ENCODE measurements at regions not wholly inside any gene's neighbourhood (a gene's known extent, or its start where the extent isn't known, plus 50 kb on each side); places are given as distances from the start of the nearest gene placed in this dataset.

DNA sequence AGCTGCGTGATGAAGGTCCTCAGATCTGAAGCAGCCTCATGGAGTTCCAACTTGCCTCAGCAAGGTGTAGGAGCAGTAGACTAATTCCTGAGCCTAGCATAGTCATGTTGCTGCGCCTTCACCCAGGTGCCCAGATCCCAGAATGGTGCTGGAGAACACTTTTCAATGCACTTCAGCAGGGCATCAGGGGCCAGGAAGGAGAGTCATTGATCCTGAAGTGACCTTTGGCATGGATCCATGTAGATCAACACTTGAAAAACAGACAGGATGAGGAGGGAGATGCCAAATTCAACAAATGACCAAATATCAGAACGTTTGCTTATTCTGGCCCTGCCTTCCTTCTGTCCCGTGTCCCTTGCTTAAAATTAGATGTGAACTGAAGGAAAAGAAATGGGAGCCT, 91.9 kb downstream of the LEPR start:
- no peak overlapping the region for H2AFZ ChIP-seq (ENCODE audit: control insufficient read depth, low read length)
- H3K27ac ChIP-seq (ENCODE audit: control insufficient read depth, insufficient read depth, low read length) = no peak overlapping the region
- no peaks in the 10 kb centered on the region for H3K79me2 ChIP-seq (ENCODE audit: control insufficient read depth, insufficient read depth, low read length)
- no peaks in the 10 kb centered on the region for H3K9me1 ChIP-seq (ENCODE audit: control insufficient read depth, extremely low read depth, insufficient read depth, low read length)
- no peaks in the 10 kb centered on the region for H3K36me3 ChIP-seq (ENCODE audit: control insufficient read depth in 2 of 2, extremely low read depth in 1 of 2, insufficient read depth in 2 of 2, low read length in 2 of 2)
- dilution Hi-C loops (cut with MboI; ENCODE audit: extremely low pct_ligation_motif_present, low sequenced_read_pairs) = no loop called here
- H3K4me2 ChIP-seq (ENCODE audit: control insufficient read depth, extremely low read depth, insufficient read depth, low read depth, low read length) = no peak overlapping the region
- H3K4me3 ChIP-seq (ENCODE audit: control insufficient read depth in 2 of 3, extremely low read depth in 1 of 3, insufficient read depth in 2 of 3, low read depth in 1 of 3, low read length in 3 of 3) = no peak overlapping the region
- H3K9me3 ChIP-seq (ENCODE audit: control insufficient read depth, low read depth, low read length) = no peaks in the 10 kb centered on the region
- FAIRE-seq (no peak), DNase-seq (ENCODE audit: low read depth, low spot score) (no peak)
- no peaks in the 10 kb centered on the region for H3K27me3 ChIP-seq (ENCODE audit: control insufficient read depth, extremely low read depth, insufficient read depth, low read length)
- no peaks in the 10 kb centered on the region for H4K20me1 ChIP-seq (ENCODE audit: control insufficient read depth, extremely low read depth, insufficient read depth, low read length)
- no peak for TF ChIP-seq EZH2 (IDR thresholded peaks at IDR 0.05; ENCODE audit: low read length)
- no peak for TF ChIP-seq CTCF (optimal IDR thresholded peaks at IDR 0.05 in 1 of 3, IDR thresholded peaks at IDR 0.05 in 1 of 3, conservative IDR thresholded peaks at IDR 0.05 in 1 of 3; ENCODE audit: extremely low read depth in 1 of 3, insufficient read depth in 2 of 3, low read length in 3 of 3)
- H3K9ac ChIP-seq (ENCODE audit: control insufficient read depth, extremely low read depth, insufficient read depth, low read length) = no peak overlapping the region
- H3K4me1 ChIP-seq (ENCODE audit: control insufficient read depth, extremely low read depth, insufficient read depth, low read length) = no peaks in the 10 kb centered on the region

DNA sequence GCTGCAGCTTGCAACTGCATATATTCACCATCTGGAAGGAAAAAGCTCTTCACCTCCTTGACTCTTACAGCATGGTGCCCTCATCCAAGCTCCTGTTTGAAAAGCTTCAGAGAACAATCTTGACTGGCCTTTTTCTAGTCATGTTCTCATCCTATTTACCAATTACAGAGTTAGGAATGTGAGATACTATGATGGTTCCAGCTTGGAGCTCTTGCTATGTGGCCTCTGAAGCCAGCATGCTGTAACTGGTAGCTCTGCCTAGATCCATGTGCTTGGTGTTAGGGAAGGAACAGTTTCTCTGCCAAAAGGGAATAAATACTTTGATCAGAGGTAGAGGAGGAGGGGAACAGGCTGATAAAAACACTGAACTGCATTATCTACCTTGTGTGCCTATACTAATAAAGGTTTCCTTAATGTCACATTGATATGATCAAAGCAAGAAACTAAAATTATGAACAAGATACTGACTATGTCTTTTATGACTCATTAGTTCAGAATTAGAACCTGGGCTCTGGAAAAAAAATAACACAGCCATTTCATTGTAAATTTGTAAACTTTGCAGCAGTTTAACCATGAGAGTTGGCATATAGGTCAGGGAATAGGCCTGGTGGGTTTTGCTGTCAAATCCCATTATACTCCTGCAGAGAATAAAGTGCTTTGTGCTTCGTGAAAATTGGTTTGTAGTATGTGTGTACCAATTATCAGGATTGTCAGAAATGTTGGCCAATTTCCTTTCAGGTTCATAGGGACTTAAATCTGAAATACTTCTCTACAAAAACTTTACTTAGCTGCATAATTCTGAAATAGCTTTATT, 92.7 kb downstream of the LEPR start:
- FAIRE-seq = no peak
- Histone ChIP-seq H3K79me2 (ENCODE audit: control insufficient read depth, insufficient read depth, low read length) (no peaks in the 10 kb centered on the region), H3K4me1 (ENCODE audit: control insufficient read depth, extremely low read depth, insufficient read depth, low read length) (no peaks in the 10 kb centered on the region), H3K36me3 (ENCODE audit: control insufficient read depth in 2 of 2, extremely low read depth in 1 of 2, insufficient read depth in 2 of 2, low read length in 2 of 2) (no peaks in the 10 kb centered on the region), H3K4me3 (ENCODE audit: control insufficient read depth in 2 of 3, extremely low read depth in 1 of 3, insufficient read depth in 2 of 3, low read depth in 1 of 3, low read length in 3 of 3) (no peak overlapping the region), H2AFZ (ENCODE audit: control insufficient read depth, low read length) (no peak overlapping the region), H3K9me3 (ENCODE audit: control insufficient read depth, low read depth, low read length) (no peaks in the 10 kb centered on the region), H3K9ac (ENCODE audit: control insufficient read depth, extremely low read depth, insufficient read depth, low read length) (no peak overlapping the region), H3K9me1 (ENCODE audit: control insufficient read depth, extremely low read depth, insufficient read depth, low read length) (no peaks in the 10 kb centered on the region), H3K27me3 (ENCODE audit: control insufficient read depth, extremely low read depth, insufficient read depth, low read length) (no peaks in the 10 kb centered on the region), H3K4me2 (ENCODE audit: control insufficient read depth, extremely low read depth, insufficient read depth, low read depth, low read length) (no peak overlapping the region), H3K27ac (ENCODE audit: control insufficient read depth, insufficient read depth, low read length) (no peak overlapping the region), H4K20me1 (ENCODE audit: control insufficient read depth, extremely low read depth, insufficient read depth, low read length) (no peaks in the 10 kb centered on the region)
- dilution Hi-C loops (cut with MboI; ENCODE audit: extremely low pct_ligation_motif_present, low sequenced_read_pairs) = no loop called here
- TF ChIP-seq EZH2 (IDR thresholded peaks at IDR 0.05; ENCODE audit: low read length) = no peak
- no peak for TF ChIP-seq CTCF (optimal IDR thresholded peaks at IDR 0.05 in 1 of 3, IDR thresholded peaks at IDR 0.05 in 1 of 3, conservative IDR thresholded peaks at IDR 0.05 in 1 of 3; ENCODE audit: extremely low read depth in 1 of 3, insufficient read depth in 2 of 3, low read length in 3 of 3)
- DNase-seq (ENCODE audit: low read depth, low spot score) = no peak
